ENCODE measurements at regions not wholly inside any gene's neighbourhood (a gene's known extent, or its start where the extent isn't known, plus 50 kb on each side); places are given as distances from the start of the nearest gene placed in this dataset.

GRCh38 chr10:78859769-78860168 is 209.0 kb upstream of the ZMIZ1 start:
- no peak overlapping the region for H3K27ac Mint-ChIP-seq (ENCODE audit: unreplicated experiment)
- peaks cover 7% of the 10 kb centered on the region for H3K27me3 Mint-ChIP-seq (ENCODE audit: unreplicated experiment)
- H3K4me3 Mint-ChIP-seq (ENCODE audit: unreplicated experiment): no peak overlapping the region
- H3K36me3 Mint-ChIP-seq (ENCODE audit: unreplicated experiment): no peaks in the 10 kb centered on the region
- peaks cover 2% of the 10 kb centered on the region for H3K9me3 Mint-ChIP-seq (ENCODE audit: unreplicated experiment)
- TF ChIP-seq CTCF (IDR thresholded peaks at IDR 0.05; ENCODE audit: partially characterized antibody, unreplicated experiment): no peak
- peaks cover 7% of the 10 kb centered on the region for H3K4me1 Mint-ChIP-seq (ENCODE audit: low read depth, unreplicated experiment)
- DNase-seq: no peak

DNA sequence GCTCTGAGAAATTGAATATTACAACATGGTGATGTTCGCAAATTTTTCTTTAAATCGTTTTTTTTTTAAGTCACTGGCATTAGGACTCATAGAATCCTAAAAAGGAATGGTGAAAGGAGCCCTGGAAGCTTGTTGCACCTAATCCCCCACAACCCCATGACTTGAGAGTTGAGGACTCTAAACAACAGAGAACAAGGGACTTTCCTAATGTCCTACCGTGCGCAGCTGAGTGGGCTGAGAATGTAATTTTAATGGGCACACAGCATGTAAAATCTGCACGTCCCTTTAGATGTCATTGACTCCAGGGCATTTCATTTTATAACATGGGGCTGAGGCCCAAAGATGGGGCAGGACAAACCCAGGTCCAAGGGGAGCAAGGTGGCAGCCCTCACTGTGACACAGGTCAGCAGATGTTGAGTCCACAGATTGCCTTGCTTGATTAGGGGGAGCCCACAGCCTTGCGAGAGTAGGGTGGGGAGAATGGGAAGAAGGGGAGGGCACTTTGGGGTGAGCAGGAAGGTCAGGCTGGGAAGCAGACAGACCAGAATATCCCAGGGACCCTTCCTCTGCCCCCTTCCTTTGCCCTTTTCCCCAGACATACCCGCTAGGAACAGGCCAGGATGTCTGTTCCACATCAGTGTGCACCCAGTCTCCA is 208.4 kb upstream of the ZMIZ1 start:
- no peak overlapping the region for H3K27ac Mint-ChIP-seq (ENCODE audit: unreplicated experiment)
- H3K27me3 Mint-ChIP-seq (ENCODE audit: unreplicated experiment): peaks cover 7% of the 10 kb centered on the region

GRCh38 chr10:78861529-78862327 is 207.0 kb upstream of the ZMIZ1 start:
- Mint-ChIP-seq H3K4me1 (ENCODE audit: low read depth, unreplicated experiment) (peaks cover 5% of the 10 kb centered on the region), H3K27me3 (ENCODE audit: unreplicated experiment) (peaks cover 7% of the 10 kb centered on the region), H3K9me3 (ENCODE audit: unreplicated experiment) (peaks cover 2% of the 10 kb centered on the region), H3K36me3 (ENCODE audit: unreplicated experiment) (no peaks in the 10 kb centered on the region), H3K4me3 (ENCODE audit: unreplicated experiment) (no peak overlapping the region), H3K27ac (ENCODE audit: unreplicated experiment) (no peak overlapping the region)
- TF ChIP-seq CTCF (IDR thresholded peaks at IDR 0.05; ENCODE audit: partially characterized antibody, unreplicated experiment): no peak
- DNase-seq: no peak

More for the DNA sequence above, 208.4 kb upstream of the ZMIZ1 start:
- peaks cover 2% of the 10 kb centered on the region for H3K9me3 Mint-ChIP-seq (ENCODE audit: unreplicated experiment)
- no peak for TF ChIP-seq CTCF (IDR thresholded peaks at IDR 0.05; ENCODE audit: partially characterized antibody, unreplicated experiment)
- no peak overlapping the region for H3K4me3 Mint-ChIP-seq (ENCODE audit: unreplicated experiment)
- DNase-seq: no peak
- peaks cover 7% of the 10 kb centered on the region for H3K4me1 Mint-ChIP-seq (ENCODE audit: low read depth, unreplicated experiment)
- no peaks in the 10 kb centered on the region for H3K36me3 Mint-ChIP-seq (ENCODE audit: unreplicated experiment)

DNA sequence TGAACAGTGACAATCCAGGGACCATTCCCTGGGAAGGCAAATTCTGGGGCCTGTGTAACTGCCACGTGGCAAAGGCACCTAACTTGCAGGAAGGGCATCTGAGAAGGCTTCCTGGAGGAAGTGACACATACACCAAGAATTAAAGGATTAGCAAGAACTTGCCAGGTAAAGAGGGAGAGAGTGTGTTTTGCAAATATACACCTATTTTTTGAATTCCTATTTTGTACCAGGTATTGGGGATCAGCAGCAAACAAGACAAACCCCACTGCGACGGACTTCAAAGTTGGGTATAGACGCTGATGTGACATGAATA is 206.5 kb upstream of the ZMIZ1 start:
- peaks cover 2% of the 10 kb centered on the region for H3K9me3 Mint-ChIP-seq (ENCODE audit: unreplicated experiment)
- peaks cover 5% of the 10 kb centered on the region for H3K27me3 Mint-ChIP-seq (ENCODE audit: unreplicated experiment)
- no peak overlapping the region for H3K4me3 Mint-ChIP-seq (ENCODE audit: unreplicated experiment)
- H3K27ac Mint-ChIP-seq (ENCODE audit: unreplicated experiment): no peak overlapping the region
- no peak for TF ChIP-seq CTCF (IDR thresholded peaks at IDR 0.05; ENCODE audit: partially characterized antibody, unreplicated experiment)
- peaks cover 5% of the 10 kb centered on the region for H3K4me1 Mint-ChIP-seq (ENCODE audit: low read depth, unreplicated experiment)
- no peaks in the 10 kb centered on the region for H3K36me3 Mint-ChIP-seq (ENCODE audit: unreplicated experiment)
- no peak for DNase-seq
